ENCODE measurements at regions not wholly inside any gene's neighbourhood (a gene's known extent, or its start where the extent isn't known, plus 50 kb on each side); places are given as distances from the start of the nearest gene placed in this dataset.

DNA sequence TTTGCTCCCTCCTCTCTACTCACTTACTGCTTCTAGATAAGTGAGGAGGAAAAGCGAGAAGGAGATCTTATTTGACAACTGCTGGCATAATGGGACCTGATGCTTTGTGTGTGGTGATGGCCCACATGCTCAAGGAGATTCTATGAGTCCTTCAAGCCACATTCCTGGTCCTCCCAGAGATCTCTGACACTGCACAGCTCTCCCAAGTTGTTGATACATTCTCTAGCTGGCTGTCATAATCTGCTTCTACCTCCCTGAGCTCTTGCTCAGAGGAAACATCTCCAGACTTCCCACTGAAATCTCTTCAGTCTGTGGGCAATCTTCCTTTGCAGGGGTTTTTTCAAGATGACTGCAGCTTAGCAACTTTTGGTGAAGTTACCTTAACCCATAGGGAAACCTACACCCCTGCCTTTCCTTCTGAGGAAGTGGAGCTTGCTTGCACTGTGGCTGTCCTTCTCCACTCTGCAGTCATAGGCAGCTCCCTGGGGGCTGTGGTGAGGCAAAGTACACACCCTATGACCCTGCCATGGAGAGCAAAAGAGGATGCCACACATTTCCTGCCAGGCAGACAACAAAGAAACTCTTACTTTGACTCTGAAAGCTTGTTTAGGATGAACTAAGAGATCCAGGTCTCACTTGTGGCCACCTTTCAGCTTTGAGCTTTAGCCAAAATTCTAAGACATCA is 163.8 kb downstream of the TMEM38B start:
- Mint-ChIP-seq H3K27ac (no peak overlapping the region), H3K27me3 (ENCODE audit: low read depth) (peaks cover 1% of the 10 kb centered on the region), H3K9me3 (peaks cover 7% of the 10 kb centered on the region), H3K36me3 (no peaks in the 10 kb centered on the region), H3K4me3 (no peak overlapping the region), H3K4me1 (peaks cover 2% of the 10 kb centered on the region)
- TF ChIP-seq, protein P1, sequence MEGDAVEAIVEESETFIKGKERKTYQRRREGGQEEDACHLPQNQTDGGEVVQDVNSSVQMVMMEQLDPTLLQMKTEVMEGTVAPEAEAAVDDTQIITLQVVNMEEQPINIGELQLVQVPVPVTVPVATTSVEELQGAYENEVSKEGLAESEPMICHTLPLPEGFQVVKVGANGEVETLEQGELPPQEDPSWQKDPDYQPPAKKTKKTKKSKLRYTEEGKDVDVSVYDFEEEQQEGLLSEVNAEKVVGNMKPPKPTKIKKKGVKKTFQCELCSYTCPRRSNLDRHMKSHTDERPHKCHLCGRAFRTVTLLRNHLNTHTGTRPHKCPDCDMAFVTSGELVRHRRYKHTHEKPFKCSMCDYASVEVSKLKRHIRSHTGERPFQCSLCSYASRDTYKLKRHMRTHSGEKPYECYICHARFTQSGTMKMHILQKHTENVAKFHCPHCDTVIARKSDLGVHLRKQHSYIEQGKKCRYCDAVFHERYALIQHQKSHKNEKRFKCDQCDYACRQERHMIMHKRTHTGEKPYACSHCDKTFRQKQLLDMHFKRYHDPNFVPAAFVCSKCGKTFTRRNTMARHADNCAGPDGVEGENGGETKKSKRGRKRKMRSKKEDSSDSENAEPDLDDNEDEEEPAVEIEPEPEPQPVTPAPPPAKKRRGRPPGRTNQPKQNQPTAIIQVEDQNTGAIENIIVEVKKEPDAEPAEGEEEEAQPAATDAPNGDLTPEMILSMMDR (IDR thresholded peaks at IDR 0.05; ENCODE audit: unreplicated experiment): no peak
- DNase-seq (ENCODE audit: low spot score in 2 of 2, unreplicated experiment in 2 of 2): no peak

DNA sequence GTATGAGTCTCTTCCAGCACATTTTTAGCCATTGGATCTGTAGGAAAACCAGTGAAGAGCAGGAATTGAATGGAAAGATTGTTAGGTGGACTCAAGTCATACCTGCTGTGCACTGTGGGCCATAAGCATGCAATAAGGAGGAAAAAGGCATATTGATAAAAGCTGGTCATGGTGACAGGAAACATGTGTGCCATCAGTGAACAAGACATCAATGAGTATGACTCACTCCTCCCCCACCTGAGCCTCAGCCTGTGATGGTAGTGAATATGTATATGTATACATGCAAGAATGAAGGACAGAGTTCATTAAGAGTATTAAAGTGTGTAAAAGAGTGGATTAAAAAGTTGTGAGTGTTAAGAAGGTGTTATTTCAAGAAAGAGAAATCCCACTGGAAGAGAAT is 164.5 kb downstream of the TMEM38B start:
- Mint-ChIP-seq H3K4me3 (no peak overlapping the region), H3K9me3 (peaks cover 3% of the 10 kb centered on the region), H3K27ac (no peak overlapping the region), H3K27me3 (ENCODE audit: low read depth) (peaks cover 1% of the 10 kb centered on the region), H3K4me1 (peaks cover 2% of the 10 kb centered on the region), H3K36me3 (no peaks in the 10 kb centered on the region)
- no peak for DNase-seq (ENCODE audit: low spot score in 2 of 2, unreplicated experiment in 2 of 2)
- TF ChIP-seq, protein P1 (IDR thresholded peaks at IDR 0.05; ENCODE audit: unreplicated experiment): no peak

DNA sequence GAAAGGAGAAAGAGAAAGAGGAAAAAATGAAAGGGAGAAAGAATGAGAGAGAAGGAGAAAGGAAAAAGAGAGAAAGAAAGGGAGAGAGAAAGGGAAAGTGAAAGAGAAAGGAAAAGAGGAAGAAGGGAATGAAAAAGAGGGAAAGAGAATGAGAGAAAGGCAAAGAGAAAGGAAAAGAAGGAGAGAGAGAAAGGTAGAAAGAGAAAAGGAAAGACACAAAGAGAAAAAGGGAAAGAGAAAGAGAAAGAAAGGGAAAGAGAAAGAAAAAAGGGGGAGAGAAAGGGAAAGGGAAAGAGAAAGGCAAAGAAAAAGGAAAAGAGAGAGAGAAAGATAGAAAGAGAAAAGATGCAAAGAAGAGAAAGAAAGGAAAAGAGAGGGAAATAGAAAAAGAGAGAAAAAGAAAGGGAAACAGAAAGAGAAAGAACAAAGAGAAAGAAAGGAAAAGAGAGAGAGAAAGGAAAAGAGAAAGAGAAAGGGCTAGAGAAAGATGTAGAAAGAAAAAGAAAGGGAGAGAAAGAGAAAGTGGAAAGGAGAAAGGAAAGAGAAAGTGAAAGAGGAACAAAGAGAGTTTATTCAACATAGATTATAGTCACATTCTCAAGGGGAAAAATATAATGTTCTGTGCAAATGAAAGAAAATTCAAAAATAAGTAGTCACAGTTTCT is 165.2 kb downstream of the TMEM38B start:
- peaks cover 6% of the 10 kb centered on the region for H3K4me1 Mint-ChIP-seq
- no peaks in the 10 kb centered on the region for H3K36me3 Mint-ChIP-seq
- TF ChIP-seq, protein P1 (IDR thresholded peaks at IDR 0.05; ENCODE audit: unreplicated experiment): no peak
- peaks cover 1% of the 10 kb centered on the region for H3K27me3 Mint-ChIP-seq (ENCODE audit: low read depth)
- peaks cover 3% of the 10 kb centered on the region for H3K9me3 Mint-ChIP-seq
- no peak overlapping the region for H3K4me3 Mint-ChIP-seq
- no peak for DNase-seq (ENCODE audit: low spot score in 2 of 2, unreplicated experiment in 2 of 2)
- no peak overlapping the region for H3K27ac Mint-ChIP-seq

DNA sequence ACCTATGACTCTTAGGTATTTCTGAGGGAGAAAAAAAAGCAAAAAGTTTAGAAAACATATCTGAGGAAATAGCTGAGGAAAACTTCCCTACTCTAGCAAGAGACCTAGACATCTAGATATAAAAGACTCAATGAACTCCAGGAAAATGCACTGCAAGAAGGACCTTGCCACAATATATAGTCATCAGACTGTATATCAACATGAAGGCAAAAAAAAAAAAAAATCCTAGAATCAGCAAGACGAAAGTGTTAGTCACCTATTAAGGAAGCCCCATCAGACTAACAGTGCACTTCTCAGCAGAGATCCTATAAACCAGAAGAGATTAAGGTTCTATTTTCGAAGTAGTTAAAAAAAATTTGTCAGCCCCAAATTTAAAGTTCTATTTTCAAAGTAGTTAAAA is 166.2 kb downstream of the TMEM38B start:
- Mint-ChIP-seq H3K27me3 (ENCODE audit: low read depth) (peaks cover 1% of the 10 kb centered on the region), H3K4me1 (peaks cover 10% of the 10 kb centered on the region), H3K9me3 (peaks cover 3% of the 10 kb centered on the region), H3K36me3 (no peaks in the 10 kb centered on the region), H3K27ac (no peak overlapping the region), H3K4me3 (no peak overlapping the region)
- DNase-seq (ENCODE audit: low spot score in 2 of 2, unreplicated experiment in 2 of 2): no peak
- TF ChIP-seq, protein P1 (IDR thresholded peaks at IDR 0.05; ENCODE audit: unreplicated experiment): no peak

GRCh38 chr9:105861972-105862371 is 167.6 kb downstream of the TMEM38B start:
- no peak overlapping the region for H3K27ac Mint-ChIP-seq
- H3K4me3 Mint-ChIP-seq: no peak overlapping the region
- no peaks in the 10 kb centered on the region for H3K36me3 Mint-ChIP-seq
- peaks cover 1% of the 10 kb centered on the region for H3K27me3 Mint-ChIP-seq (ENCODE audit: low read depth)
- TF ChIP-seq, protein P1 (IDR thresholded peaks at IDR 0.05; ENCODE audit: unreplicated experiment): no peak
- H3K9me3 Mint-ChIP-seq: peaks cover 3% of the 10 kb centered on the region
- no peak for DNase-seq (ENCODE audit: low spot score in 2 of 2, unreplicated experiment in 2 of 2)
- H3K4me1 Mint-ChIP-seq: peaks cover 8% of the 10 kb centered on the region

Data from mesothelial cell of epicardium (in vitro differentiated cells).